ENCODE measurements at regions not wholly inside any gene's neighbourhood (a gene's known extent, or its start where the extent isn't known, plus 50 kb on each side); places are given as distances from the start of the nearest gene placed in this dataset.

DNA sequence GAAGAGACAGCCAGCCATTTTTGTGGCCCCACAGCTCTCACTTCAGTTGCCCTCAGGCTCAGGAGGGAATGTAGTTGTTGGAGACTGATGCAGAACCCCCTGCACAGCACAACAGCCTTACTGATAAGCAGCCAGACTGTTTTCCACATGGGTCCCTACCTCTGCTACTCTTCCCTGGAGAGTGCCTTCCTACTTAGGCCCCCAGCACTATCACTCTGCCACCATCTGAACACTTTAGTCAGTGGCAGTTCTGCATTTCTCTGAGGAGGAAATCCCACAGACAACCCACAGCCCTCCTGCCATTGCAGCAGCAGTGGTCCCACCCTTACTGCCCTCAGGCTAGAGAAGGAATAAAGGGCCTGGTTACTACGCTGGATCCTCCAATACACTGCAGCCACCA lies 61.8 kb upstream of the PTPRD start:
- peak; percentile 59 for DNase-seq (ENCODE audit: low read depth, low spot score)

DNA sequence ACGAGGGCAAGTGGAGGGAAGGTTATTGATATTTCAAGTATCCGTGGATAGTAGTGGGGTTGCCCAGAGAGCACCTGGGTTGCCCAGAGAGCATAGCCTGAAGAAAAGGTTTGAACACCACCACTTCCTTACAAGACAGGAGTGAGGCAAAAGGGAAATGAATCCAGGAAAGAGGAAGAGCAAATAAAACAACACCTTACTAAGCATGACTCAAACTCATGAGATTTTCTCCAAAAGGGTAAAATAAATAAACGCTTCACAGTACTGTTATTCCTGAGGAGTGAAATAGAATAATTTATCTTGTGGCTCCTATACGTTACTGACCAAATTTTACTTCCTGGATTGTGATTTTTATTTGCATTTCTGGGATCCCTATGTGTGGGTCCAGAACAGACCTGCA lies 65.2 kb upstream of the PTPRD start:
- DNase-seq (ENCODE audit: low read depth, low spot score) = no peak

DNA sequence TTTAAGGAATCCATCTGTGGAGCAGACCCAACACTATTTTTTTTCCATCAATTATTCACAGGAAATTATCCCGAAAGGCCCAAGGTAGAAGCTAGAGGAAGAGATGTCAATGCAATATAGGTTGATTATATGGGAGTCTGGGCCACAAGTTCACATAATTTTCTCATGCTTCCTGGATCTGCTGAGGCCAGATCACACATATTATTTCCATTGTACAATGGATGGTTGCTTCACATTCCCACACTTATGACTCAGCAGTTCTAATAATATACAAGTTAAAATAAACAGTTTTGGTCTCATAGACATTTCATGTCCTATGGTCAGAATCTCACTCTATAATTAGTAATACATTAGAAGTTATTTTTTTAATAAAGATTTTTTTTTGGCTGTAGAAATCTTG lies 66.0 kb upstream of the PTPRD start:
- no peak for DNase-seq (ENCODE audit: low read depth, low spot score)

DNA sequence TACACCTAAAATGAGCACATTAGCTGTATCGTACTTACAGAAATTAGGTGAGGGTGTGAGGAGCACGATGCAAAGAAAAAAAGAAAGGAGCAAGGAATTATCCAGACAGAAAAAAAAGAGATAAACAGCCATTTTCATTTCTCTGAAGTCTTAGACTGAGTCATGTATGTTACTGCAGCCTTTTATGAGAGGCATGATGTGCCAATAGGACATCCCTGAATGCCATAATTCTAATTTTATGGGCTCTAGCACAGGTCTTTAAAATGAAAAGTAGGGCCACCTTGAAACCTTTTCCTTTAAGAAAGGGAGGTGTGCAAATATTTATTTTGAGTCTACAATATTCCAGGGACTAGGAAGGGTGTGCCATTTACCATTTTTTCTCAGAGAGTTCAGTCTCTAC lies 74.1 kb upstream of the PTPRD start:
- DNase-seq (ENCODE audit: low read depth, low spot score) = no peak

DNA sequence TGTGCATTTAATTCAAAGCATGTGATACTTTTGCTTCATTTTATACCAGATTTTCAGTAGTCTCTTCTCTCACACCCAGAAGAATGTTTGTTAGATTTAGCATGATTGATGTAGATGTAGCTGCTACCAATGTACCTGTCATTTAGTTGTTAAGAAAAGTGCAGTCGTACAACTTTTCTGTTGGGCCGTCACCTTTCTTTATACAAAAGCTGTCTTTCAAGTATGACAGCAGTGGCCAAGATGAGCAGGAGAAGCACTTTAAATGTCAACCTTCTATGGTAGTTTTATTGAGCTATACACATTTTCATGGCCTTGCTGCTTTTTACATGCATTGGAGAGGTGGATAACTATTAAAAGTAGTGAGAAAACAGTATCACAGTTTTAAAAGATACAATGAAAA lies 77.7 kb upstream of the PTPRD start:
- no peak for DNase-seq (ENCODE audit: low read depth, low spot score)

DNA sequence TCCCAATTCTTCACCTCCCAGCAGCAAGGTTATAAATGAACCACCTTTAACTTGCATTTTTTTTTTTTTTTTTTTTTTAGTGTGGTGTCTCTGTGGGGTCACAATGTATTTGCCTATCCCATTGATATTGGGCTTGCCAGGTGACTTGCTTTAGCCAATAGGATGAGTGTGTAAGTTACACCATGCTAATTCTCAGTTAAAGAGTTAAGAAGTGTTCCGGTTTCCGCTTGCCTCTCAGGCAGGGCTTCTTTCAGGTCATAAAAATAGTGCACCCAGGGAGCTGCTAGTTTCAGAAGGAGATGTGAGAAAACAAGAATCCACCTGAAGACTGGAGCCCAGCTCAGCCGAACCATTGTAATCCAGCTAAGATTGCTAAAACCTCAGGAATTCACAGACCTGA lies 84.2 kb upstream of the PTPRD start:
- DNase-seq (ENCODE audit: low read depth, low spot score) = no peak

DNA sequence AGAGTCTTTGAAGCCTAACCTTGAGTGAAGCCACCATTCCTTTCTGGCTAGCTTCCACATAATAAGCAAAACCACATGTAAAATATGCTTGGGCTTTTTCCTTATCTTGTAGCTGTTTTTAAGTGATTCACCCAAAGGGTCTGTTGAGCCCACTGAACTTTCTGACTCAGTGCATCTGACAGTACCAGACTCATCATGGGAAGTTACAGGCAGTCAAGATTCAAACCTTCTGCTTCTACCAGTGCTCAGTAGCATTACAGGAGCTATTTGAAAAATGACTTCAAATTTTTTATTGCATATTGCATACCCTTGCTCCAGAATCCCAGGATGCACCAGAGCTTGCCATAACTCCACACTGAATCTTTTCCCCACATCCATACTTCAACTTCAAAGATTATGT lies 87.5 kb upstream of the PTPRD start:
- no peak for DNase-seq (ENCODE audit: low read depth, low spot score)

DNA sequence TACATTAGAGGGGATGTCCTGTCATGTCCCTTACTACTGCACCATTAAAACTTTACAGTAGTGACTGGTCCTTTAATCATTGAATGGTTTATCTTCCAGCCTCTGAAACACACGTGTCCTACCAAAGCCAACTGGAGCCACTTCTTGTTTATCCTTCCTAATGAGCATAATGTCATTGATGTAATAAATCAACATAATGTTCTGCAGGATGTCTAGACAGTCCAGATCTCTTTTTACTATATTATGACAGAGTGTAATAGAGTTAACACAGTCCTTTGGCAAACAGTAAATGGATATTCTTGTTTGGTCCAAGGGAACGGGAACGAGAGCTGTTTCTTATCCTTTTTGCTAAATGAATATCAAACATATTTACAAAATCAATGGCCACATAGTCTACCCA lies 88.1 kb upstream of the PTPRD start:
- DNase-seq (ENCODE audit: low read depth, low spot score) = no peak

DNA sequence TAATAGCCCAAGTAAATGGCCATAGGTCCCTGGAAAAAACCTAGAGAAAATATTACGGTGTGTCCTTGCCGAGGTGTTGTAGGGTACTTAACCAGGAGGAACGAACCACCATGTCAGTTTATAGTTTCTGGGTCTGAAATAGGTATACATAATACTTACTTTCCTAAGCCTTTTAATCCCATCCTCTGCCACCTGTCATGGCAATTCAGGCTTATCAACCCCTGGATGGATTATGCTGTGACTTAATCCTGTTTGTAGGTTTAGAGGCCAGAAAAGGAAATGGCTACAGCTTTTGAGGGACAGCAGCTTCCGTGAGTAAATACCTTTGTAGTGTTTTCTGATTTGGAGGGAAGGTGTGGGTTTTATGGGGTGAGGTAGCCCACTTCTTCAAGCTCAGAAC lies 89.1 kb upstream of the PTPRD start:
- DNase-seq (ENCODE audit: low read depth, low spot score) = no peak

DNA sequence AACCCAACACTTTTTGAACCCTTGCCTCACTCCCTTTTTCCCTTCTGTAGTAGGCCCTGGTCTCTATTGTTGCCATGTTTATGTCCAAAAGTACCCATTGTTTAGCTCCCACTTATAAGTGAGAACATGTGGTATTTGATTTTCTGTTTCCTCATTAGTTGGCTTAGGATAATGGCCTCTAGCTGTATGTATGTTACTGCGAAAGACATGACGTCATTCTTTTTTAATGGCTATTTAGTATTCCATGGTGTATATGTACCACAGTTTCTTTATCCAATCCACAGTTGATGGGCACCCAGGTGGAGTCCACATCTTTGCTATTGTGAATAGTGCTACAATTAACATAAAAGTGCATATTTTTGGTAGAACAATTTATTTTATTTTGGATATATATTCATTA lies 90.3 kb upstream of the PTPRD start:
- DNase-seq (ENCODE audit: low read depth, low spot score) = no peak

DNA sequence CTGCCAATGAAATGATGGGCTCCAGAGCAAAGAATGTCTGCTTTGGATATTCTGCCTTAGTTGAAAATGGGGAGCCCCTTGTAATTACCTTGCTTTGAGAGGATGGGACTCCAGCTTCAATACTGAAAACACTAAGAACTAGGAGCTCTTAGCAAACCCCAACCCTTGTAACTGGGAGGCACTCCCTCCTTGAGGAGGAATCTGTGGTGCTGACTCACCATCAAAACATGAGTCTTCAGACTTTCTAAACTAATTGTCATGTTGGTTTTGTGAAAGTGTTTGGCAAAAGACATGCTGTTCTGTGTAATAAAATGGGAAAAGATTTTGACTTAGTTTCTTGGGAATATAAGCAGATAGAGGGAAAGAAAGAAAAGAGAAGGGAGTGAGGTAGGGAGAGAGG lies 91.9 kb upstream of the PTPRD start:
- no peak for DNase-seq (ENCODE audit: low read depth, low spot score)

DNA sequence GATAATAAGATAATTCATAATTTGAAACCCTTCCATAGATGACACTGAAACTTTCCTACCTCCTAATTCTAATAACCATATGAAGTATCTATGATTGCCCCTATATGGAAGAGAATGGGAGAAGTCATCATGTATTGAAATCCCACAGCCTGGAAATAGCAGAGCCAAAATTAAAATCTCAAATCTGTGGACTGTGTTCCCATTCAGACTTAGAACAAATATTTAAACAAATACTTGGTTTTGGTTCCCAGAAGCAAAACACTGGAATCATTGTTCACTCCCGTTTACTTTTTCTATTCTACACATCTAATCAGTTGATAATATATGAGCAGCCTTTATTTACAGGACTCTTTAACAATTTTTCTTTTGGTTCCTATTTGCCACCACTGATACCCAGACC lies 92.6 kb upstream of the PTPRD start:
- DNase-seq (ENCODE audit: low read depth, low spot score) = no peak

DNA sequence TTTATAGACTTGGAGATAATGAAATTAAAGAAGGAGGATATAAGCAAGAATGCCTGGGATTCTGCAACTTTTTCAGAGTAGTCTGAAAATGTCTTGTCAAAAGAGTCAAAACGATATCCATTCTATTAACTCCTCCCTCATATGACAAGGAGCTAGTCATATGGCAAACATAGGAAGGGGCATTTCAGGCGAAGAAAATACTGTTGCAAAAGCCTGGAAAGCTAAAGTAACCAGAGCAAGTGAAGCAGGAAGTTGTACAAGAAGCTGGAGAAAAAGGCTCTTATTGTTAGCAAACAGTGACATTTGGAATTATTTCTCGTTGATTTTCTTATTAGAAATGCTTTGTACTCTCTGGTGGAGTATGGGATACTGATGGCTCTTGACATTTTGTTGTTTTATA lies 94.0 kb upstream of the PTPRD start:
- no peak for DNase-seq (ENCODE audit: low read depth, low spot score)

DNA sequence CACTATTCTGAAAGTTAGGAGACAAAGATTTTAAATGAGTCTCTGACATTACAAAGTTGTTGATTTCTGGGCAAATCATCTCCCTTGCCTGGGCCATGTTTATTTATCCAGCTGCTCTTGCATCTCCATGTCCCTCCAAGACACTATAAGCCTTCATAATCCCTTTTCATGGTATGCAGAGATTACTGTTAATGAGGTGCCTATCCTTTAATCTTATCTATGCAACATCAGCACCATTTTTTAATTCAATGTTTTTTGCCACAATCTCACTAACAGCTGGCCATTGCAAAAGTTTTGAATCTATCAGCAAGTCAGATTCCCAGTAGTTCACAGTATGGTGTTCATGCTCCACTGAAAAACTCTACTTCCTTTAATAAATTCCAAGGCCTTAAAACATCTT lies 108.5 kb upstream of the PTPRD start:
- DNase-seq (ENCODE audit: low read depth, low spot score) = no peak

DNA sequence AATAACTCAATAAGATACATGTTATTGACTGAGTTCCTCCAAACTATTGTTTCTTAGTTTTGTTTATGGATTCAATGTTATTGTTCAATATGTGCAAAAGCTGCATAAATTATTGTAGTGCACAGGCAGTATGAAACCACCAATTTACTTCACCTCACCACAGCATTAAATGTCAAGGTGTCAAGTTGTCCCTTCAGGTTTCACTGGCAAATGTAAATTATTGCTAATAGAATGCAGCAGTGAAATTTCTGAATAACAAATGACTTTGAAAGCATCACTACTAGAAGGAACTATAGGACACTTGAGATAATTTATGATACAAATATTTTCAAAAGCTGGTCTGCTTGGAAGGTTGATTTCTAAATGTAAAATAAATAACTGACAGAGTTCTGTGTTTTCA lies 116.4 kb upstream of the PTPRD start:
- DNase-seq (ENCODE audit: low read depth, low spot score) = no peak

DNA sequence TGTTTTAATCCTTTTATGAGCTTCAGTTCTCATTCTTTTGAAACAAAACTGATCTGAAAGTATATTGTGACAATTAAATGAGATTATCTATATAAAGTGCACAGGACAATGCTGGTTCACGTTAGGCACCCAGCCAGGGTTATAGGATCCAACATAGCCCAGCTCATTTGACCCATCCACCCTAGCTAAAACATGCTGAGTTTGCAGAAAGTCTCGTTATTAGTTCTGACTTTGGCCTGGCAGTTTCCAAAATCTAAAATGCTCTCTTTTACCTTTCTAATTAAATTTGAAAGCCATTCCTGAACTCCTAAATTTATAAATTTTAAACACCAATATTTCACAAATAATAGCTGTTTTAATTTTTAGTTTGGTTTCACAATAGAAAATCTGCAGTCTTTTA lies 131.9 kb upstream of the PTPRD start:
- DNase-seq (ENCODE audit: low read depth, low spot score) = no peak

DNA sequence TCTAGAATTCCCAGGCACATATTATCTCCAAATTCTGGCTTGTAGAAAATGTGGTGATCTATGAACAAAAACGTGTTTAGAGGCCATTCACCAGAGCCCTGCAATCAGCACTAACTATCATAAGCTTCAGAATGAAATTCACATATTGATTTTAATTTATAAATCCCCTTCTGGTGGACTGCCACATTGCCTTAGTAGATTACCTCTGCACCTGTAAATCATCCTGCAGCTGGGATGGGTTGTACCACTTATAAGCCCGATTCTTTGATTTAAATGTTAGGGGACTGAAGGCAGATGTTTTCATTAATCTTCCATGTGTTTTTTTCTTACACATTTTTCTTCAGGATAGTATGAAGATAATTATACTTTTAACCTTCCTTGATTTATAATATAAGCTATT lies 140.7 kb upstream of the PTPRD start:
- DNase-seq (ENCODE audit: low read depth, low spot score) = no peak

DNA sequence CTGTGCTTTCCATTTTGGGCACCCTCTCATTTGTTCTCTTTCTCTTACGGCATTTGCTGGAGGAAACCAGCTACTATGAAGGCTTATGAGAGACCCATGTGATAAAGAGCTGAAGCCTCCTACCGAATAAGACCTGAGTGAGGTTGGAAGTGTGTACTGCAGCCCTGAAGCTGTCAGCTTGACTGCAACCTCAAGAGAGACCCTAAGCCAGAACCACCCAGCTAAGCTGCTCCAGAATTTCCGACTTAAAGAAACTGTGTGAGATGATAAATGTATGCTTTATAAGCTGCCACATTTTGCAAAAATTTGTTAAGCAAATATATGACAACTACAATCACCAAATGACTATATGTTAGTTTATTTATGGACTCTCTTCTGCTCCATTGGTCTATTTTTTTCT lies 151.7 kb upstream of the PTPRD start:
- DNase-seq (ENCODE audit: low read depth, low spot score) = no peak

DNA sequence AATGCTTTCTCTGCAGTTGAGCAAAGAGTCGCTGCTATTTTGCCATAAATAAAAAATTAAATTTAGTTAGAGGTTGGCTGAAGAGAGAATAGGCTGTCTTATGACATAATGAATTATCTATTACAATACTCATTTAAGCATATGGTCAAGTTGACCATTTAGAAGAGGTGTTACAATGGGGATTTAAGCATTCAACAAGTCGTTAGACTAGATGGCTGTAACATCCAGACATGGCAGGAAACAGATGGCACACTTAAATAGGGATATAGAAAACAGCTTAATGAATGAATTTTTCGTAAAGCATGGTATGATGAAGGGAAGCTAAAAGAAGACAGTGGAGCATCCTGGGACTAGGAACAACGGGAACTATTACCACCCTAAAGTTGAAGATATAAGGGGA lies 160.3 kb upstream of the PTPRD start:
- DNase-seq (ENCODE audit: low read depth, low spot score) = no peak

DNA sequence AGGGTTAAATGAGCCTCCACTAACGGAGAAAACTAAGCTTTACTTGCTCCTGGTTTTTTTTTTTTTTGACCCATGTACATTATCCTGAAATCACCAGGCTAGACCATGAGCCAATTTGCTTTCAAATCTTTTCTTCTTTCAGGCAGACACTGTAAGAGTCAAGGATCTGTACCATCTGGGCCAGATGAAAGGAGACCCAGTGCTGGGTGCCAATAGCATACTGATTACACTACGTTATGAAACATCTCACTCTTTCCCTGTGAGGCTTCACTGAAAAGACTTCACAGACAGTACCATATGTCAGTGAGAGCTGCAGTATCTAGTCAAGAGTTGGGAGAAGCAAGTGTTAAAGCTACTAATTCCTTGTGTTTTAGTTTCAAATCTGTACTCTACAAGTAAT lies 161.2 kb upstream of the PTPRD start:
- DNase-seq (ENCODE audit: low read depth, low spot score) = no peak

DNA sequence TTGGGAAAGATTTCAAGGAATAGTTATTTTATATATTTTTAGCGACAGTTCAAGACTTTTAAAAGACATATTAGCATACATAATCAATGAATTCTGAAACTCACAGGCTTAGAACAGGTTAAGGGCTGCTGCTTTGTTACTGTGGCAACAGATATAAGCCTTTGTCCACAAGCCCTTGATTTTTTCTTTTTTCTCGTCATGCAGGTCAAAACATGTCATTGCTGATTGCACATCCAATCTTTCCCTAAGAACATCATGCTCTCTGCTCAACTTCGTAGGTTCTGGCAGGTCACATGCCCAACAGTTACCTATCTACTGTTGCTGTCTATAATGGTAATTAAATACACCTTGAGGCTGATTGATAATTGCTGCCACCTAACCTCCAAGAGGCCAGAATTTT lies 172.5 kb upstream of the PTPRD start:
- DNase-seq (ENCODE audit: low read depth, low spot score) = no peak

DNA sequence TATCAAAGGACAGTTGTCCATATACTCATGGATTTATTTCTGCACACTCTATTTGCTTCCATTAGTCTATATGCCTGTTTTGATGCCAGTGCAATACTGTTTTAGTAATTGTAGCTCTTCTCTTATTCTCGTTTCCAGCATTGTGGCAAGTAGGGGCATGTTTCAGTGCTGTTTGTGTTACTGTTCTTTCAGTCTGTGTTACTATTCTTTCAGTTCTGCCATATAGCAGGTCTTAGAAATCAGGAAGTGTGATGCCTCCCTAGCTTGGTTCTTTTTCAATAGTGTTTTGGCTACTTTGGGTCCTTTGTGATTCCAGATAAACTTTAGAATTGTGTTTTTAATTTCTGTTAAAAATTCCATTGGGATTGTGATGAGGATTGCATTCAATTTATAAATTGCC lies 180.5 kb upstream of the PTPRD start:
- DNase-seq (ENCODE audit: low read depth, low spot score) = no peak

DNA sequence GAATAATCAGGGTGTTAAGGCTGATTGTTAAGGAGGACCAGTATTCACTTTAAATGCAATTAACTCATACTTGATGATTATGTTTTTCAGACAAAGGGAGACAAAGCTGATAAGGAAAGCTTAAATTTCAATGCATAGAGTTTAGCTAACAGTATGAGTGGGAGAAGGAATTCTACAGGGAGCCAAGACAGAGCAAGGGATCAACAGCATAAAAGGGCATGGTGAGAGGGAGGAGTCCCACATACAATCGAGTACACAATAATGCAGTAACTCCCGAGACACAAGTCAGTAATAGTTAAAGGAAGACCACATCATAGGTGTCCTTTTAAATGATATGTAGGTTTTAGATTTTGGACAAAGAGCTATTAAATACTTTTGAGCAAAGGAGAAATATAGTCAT lies 191.7 kb upstream of the PTPRD start:
- DNase-seq (ENCODE audit: low read depth, low spot score) = no peak

DNA sequence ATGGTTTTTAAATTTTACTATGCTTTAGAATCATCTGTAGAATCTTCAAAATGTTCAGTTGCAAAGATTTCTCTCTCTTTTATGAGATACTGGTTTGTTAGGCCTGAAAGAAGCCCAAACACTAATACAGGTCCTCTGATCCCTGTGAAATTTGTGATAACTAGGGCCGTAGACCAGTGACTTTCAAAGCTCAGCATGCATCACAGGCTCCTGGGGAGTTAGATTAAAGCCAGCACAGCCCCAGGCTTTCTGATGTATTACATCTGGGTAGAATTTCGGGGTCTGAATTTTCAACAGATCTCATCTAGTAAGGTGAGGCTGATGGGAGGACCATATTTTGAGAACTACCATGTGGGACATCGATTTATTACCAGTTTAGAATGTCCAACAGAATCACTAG lies 194.1 kb upstream of the PTPRD start:
- no peak for DNase-seq (ENCODE audit: low read depth, low spot score)

DNA sequence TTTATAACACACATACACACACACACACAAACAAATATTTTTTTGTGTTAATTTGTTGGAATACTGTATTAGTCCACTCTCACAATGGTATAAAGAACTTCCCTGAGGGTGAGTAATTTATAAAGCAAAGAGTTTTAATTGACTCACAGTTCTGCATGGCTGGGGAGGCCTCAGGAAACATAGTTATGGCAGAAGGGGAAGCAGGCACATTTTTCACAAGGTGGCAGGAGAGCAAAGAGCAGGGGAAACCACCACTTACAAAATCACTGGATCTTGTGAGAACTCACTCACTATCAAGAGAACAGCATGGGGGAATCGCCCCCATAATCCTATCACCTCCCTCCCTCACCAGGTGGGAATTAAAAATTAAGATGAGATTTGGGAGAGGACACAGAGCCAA lies 205.4 kb upstream of the PTPRD start:
- no peak for DNase-seq (ENCODE audit: low read depth, low spot score)
